Renal cortex interstitium (tissue), 11 donors: ENCODE measurements at regions not wholly inside any gene's neighbourhood (a gene's known extent, or its start where the extent isn't known, plus 50 kb on each side); places are given as distances from the start of the nearest gene placed in this dataset.
"Not testable (repeated sequence)": the region's sequence is repeated elsewhere in the genome, so short reads cannot be mapped to it uniquely, and the experiment has no call there.

ENCODE experiments used
- DNase-seq, 11 donors: peaks; one replicate each; pipeline ENCODE4 v3.0.0-alpha.2; 2013; ENCODE audit warnings: low read depth in 9 of 11, low spot score in 4 of 11; ENCODE audit errors: extremely low read depth in 1 of 11

DNA sequence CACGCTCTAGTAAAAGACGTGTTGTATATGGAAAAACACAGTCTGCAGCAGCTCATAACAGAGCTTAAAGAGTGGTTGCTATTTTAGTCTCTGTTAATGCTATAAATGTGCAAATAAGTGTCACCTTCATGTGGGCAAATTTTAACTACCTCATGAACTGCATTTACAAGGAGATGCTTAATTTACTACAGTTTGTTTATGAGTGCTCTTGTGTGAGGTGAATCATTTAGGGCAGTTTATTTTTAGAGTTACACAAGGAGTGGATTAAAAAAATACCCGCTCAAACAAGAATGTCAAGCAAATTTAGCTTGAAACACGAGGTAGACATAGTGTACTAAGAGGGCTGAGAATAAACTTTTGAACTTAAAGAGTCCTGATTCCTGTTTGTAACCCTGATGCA lies 579.0 kb downstream of the MFSD1 start:
- no peak for DNase-seq

GRCh38 chr3:159390656-159391212 lies 588.9 kb downstream of the MFSD1 start:
- no peak for DNase-seq

GRCh38 chr3:159397683-159398082 lies 591.0 kb upstream of the IL12A start:
- DNase-seq, result not testable (repeated sequence)

- DNase-seq, result no peak
These were observed 587.6 kb upstream of the IL12A start for GRCh38 chr3:159401069-159401468.

DNA sequence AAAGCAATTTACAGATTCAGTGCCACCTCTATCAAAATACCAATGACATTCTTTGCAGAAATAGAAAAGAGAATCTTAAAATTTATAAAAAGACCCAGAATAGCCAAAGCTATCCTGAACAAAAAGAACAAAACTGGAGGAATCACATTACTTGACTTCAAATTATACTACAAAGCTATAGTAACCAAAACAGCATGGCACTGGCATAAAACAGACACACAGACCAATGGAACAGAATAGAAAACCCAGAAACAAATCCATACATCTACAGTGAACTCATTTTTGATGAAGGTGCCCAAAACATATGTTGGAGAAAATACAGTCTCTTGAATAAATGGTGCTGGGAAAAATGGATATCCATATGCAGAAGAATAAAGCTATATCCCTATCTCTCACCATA lies 578.9 kb upstream of the IL12A start:
- DNase-seq, result not testable (repeated sequence)

DNA sequence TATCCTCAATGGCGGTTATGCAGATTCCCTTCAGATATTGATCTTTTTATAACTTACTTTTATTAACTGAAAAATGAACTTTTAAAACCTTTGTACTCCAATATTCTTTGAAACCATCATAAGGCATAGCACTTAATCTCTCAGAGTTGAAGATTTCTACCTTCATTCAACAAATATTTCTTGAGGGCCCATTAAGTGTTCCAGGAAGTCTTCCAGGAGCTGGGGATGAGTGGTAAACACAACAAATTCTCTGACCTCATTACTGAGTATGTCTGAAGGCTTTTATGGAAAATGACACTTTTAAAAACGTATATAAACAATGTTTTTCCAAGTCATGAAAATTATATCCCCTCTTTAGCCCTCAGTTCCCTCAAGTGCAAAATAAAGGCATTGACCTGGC lies 575.3 kb upstream of the IL12A start:
- DNase-seq, result no peak

- DNase-seq, result peak in 10 of 11 donors; percentile 27 to 79 (median 51)
These were observed 571.8 kb upstream of the IL12A start for GRCh38 chr3:159416856-159417255.

DNA sequence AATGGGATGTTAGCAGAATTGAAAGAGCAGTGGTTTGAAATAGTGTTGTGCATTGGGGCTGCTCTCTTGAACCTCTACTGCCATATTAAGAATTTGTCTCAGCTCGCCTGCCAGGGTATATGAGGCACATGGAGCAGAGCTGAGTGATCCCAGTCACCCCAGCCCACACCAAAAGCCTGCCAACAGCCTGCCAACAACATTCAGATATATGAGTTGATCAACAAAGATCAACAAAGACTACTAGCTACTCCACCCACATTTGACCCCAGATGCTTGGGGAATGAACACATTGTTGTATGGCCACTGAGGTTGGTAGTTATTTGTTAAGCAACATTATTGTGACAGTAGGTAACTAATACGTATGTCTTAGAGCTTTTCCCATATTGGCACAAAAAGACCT lies 570.9 kb upstream of the IL12A start:
- DNase-seq, result no peak

- DNase-seq, result no peak
These were observed 569.8 kb upstream of the IL12A start for GRCh38 chr3:159418571-159419526.

- no peak for DNase-seq
These were observed 558.9 kb upstream of the IL12A start for GRCh38 chr3:159429702-159430101.

GRCh38 chr3:159432682-159433340 lies 555.8 kb upstream of the IL12A start:
- DNase-seq, result no peak

GRCh38 chr3:159439346-159439745 lies 549.3 kb upstream of the IL12A start:
- DNase-seq, result no peak

GRCh38 chr3:159441279-159441678 lies 547.4 kb upstream of the IL12A start:
- DNase-seq, result no peak

DNA sequence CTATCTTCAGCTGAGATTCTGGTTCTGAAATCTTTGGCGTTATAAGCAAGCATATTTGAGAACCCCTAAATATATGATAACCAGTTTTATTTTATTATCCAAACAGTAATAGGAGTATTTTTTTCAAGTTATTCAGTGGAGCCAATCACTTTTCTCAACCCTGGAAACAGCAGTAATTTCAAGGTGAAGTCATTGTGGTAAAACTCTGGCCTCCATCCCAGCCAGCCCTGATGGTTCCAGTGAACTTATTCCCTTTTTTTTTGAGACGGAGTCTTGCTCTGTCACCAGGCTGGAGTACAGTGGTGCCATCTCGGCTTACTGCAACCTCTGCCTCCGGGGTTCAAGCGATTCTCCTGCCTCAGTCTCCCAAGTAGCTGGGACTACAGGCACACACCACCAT lies 545.4 kb upstream of the IL12A start:
- no peak for DNase-seq

GRCh38 chr3:159447841-159448240 lies 540.8 kb upstream of the IL12A start:
- no peak for DNase-seq

- DNase-seq, result no peak
These were observed 539.7 kb upstream of the IL12A start for GRCh38 chr3:159448902-159449301.

- DNase-seq, result no peak
These were observed 537.6 kb upstream of the IL12A start for GRCh38 chr3:159451067-159451466.

DNA sequence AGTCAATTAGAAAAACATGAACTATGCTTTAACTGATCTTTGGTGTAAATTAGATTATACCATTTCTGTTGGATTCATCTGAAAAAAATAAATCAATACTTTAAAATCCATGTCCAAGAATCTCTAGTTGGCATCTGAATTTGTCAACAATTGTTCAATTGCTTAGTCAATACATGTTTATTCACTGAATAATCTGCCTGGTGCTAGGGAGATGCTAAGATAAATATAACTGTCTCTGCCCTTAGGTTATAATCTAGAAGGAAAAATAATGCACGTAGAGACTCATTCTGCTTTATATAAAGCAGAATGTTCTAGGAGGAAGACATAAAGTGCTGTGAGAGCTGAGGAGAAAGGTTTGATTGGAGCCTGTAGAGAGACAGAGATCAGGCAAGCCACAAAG lies 537.2 kb upstream of the IL12A start:
- DNase-seq, result no peak

- no peak for DNase-seq
These were observed 535.6 kb upstream of the IL12A start for GRCh38 chr3:159453036-159453435.

DNA sequence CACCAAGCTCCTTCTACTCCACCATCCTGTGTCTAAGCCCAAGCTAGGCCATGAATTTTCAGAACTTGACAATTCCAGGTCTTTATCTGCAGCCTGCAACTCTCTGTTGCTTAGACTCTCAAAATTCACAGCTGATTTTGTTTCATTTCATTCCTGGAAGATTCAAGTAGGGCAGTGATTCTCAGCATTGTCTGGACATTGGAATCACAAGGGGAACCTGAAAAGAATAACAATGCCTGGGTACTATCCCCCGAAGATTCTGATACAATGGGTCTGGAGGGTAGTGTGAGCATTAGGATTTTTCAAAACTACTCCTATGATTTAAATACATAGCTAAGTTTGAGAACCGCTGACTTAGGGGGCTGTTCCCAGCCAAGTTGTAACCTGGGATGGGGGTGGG lies 534.7 kb upstream of the IL12A start:
- DNase-seq, result no peak
